COLO668 (cell line): ENCODE measurements at regions not wholly inside any gene's neighbourhood (a gene's known extent, or its start where the extent isn't known, plus 50 kb on each side); places are given as distances from the start of the nearest gene placed in this dataset.
"Not testable (repeated sequence)": the region's sequence is repeated elsewhere in the genome, so short reads cannot be mapped to it uniquely, and the experiment has no call there.

Experiments used
- DNase-seq: peaks from one replicate; lab custom pipeline; 2025; ENCODE audit not compliant: unreplicated experiment; lab: John Stamatoyannopoulos, UW

DNA sequence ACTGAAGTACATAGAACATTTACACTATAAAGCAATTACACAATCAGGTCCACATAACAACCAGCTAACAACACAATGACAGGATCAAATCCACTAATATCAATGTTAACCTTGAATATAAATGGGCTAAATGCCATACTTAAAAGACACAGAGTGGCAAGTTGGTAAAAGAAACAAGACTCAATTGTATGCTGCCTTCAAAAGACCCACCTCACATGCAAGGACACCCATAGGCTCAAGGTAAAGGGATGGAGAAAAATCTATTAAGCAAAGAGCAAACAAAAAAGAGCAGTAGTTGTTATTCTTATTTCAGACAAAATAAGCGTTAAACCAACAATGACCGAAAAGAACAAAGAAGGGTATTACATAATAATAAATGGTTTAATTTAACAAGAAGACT is 183.3 kb downstream of the PYDC2 start:
- no peak for DNase-seq

GRCh38 chr3:191646242-191646641 is 185.3 kb downstream of the PYDC2 start:
- DNase-seq: no peak

GRCh38 chr3:191648787-191649186 is 187.8 kb downstream of the PYDC2 start:
- DNase-seq: no peak

- DNase-seq: no peak
These were observed 188.7 kb downstream of the PYDC2 start for GRCh38 chr3:191649626-191650025.

DNA sequence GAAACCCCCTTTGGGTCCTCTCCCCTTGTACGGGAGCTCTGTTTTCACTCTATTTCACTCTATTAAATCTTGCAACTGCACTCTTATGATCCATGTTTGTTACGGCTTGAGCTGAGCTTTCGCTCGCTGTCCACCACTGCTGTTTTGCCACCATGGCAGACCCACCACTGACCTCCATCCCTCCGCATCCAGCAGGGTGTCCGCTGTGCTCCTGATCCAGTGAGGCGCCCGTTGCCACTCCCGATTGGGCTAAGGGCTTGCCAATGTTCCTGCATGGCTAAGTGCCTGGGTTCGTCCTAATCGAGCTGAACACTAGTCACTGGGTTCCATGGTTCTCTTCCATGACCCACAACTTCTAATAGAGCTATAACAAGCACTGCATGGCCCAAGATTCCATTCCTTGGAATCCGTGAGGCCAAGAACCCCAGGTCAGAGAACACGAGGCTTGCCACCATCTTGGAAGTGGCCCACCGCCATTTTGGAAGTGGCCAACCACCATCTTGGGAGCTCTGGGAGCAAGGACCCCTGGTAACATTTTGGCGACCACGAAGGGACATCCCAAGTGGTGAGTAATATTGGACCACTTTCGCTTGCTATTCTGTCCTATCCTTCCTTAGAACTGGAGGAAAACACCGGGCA is 197.9 kb downstream of the PYDC2 start:
- not testable (repeated sequence) for DNase-seq

GRCh38 chr3:191662150-191662549 is 201.2 kb downstream of the PYDC2 start:
- not testable (repeated sequence) for DNase-seq

GRCh38 chr3:191680989-191681597 is 220.1 kb downstream of the PYDC2 start:
- DNase-seq: no peak

- DNase-seq: no peak
These were observed 222.0 kb downstream of the PYDC2 start for GRCh38 chr3:191682961-191683360.

DNA sequence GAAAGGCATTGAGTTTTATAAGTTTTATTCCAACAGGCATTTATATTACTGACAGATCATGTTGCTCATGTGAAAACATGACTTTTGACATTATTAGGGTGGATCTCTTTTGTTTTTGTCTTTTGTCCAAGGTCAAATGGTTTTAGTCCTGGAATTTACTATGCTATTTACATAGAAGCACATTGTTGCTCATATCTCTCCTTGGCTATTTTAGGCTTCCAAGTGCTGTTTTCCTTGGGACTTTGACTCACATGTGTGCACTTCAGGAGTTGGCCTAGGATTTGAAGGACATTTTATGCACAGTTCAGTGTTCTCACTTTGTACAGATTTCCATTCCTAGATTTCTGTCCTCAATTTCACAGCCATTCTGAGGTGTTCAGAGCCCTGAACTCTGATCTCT is 225.7 kb downstream of the PYDC2 start:
- no peak for DNase-seq

- DNase-seq: no peak
These were observed 227.9 kb downstream of the PYDC2 start for GRCh38 chr3:191688756-191689433.

- DNase-seq: not testable (repeated sequence)
These were observed 230.2 kb downstream of the PYDC2 start for GRCh38 chr3:191691184-191691583.

DNA sequence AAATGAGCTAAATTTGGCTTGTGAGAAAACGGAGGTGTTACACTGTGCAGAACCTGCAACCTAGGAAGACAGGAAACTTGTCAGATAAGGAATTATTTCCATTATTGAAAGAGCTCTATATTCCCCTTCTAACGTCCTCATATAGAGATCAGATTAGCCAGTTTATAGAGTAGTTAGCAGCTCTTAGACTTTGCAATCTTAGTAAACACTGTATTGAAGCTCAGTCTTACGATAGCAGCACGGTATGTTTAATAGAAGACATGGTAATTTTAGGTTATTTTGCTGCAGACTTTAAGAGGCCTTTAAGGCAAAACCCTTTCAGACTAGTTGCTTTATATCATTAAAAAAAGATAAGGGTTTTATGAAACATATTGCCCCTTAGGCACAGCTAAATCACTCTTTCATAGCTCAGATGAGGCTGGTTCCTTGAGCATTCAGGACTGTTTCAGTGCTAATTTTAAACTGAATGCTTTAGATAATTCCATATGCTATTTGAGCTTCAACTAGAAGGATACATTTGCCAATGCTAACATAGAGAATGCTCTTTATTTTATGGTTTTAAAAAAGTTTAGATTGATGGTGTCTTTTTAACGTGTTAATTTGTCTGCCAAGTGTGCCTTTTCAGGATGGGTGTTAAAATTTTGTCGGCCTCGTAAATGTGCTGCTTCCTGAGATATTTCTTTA is 234.3 kb downstream of the PYDC2 start:
- DNase-seq: no peak

- no peak for DNase-seq
These were observed 234.8 kb downstream of the PYDC2 start for GRCh38 chr3:191695815-191696153.

DNA sequence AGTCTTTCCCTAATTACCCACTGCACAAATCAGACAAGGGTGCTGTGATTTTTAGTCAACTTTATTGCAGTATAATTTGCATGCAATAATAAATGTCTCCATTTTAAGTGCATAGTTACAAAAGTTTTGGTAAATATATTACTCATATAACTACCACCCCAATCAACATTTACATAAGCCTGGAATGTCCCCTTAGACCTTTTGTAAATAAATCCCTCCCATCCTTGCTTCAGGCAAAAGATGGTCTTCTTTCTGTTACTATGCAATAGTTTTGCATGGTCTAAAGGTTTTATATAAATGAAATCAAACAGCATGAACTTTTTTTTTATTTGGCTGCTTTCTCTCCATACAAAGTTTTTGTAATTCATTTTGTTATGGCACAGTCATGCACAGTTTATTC is 235.4 kb downstream of the PYDC2 start:
- no peak for DNase-seq

DNA sequence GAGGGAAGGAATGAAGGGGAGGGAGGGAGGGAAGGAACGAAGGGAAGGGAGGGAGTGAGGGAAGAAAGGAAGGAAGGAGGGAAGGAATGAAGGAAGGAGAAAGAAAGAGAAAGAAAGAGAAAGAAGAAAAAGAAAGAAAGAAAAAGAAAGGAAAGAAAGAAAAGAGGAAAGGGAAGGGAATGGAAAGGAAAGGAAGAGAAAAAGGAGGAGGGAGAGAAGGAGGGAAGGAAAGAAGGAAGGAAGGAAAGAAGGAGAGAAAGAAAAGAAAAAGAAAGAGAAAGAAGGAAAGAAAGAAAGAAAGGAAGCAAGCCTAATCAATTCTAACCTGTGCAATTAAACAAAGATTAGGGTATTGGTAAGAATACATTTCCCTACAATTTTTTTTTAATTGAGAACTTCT is 238.6 kb downstream of the PYDC2 start:
- no peak for DNase-seq

- DNase-seq: no peak
These were observed 241.2 kb downstream of the PYDC2 start for GRCh38 chr3:191702121-191702520.

DNA sequence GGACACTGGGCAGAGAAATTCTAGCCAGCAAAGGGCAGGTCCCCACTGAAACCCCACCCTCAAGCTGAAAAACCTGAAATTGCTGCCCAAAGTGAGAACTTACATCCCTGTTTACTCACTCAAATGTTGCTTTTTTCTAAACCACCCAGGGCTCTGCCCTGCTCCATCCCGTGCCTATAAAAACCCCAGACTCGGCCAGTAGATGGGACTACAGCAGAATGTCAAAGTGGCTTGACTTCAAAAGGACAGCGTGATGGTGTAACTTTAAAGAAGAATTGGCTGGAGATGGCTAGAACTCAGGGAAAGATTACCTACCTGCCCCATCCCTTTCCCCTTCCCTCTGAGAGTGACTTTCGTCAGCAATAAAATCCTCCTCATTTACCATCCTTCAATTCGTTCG is 246.9 kb downstream of the PYDC2 start:
- DNase-seq: no peak

GRCh38 chr3:191715585-191715984 is 254.6 kb downstream of the PYDC2 start:
- DNase-seq: no peak

GRCh38 chr3:191721390-191721861 is 260.5 kb downstream of the PYDC2 start:
- no peak for DNase-seq

GRCh38 chr3:191721990-191722389 is 261.0 kb downstream of the PYDC2 start:
- DNase-seq: no peak

DNA sequence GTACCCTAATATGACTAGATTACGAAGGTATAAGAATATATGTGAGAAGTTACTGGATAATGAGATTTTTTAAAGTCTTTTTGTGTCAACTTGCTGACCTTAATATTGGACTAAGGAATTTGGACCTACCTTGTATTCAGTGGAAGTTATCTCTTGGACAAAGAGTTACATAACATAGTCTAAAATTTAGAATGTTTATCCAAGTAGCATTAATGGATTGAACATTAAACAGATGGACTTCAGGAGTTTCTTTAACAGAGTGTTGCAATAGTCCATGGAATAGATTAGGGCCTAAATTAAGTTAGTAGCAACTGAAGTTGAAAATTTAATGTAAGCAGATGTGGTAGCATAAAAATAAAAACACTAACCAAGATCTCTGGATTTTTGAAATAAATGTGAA is 266.4 kb downstream of the PYDC2 start:
- no peak for DNase-seq

DNA sequence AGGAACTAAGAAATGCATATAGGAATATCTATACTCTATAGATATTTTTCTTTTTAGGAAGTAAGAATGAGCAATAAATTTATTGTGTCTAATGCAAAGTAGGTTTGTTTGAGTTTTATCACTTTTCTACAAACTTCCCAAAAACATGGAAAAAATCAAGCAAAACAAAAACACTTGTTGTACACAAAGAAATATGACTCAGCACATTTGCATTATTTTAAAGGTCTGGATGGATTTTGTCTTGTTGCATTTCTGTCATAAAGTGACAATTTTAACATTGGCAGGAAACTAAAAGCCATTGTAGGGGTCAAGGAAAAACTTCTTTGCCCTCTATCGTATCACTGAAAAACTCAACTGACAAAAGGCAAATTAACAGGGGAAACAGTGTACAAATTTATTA is 267.2 kb downstream of the PYDC2 start:
- DNase-seq: no peak
